Activated CD4-positive, alpha-beta T cell treated with anti-CD3 and anti-CD28 coated beads, Interleukin-10, Interleukin-2, amounts not matched to agents 100 ng/mL and 50 ng/mL, durations not matched to agents 16 hours and 8 hours (primary cell): ENCODE measurements at regions not wholly inside any gene's neighbourhood (a gene's known extent, or its start where the extent isn't known, plus 50 kb on each side); places are given as distances from the start of the nearest gene placed in this dataset.

Source experiments
- DNase-seq: peaks from one replicate; pipeline ENCODE4 v3.0.0-alpha.2; 2020

- no peak for DNase-seq
Measured at GRCh38 chr15:70439304-70439877, 324.0 kb downstream of the UACA start.

- no peak for DNase-seq
Measured at GRCh38 chr15:70438776-70439175, 324.6 kb downstream of the UACA start.

- no peak for DNase-seq
Measured at GRCh38 chr15:70437882-70438451, 325.4 kb downstream of the UACA start.

- DNase-seq, result no peak
Measured at GRCh38 chr15:70437089-70437488, 326.3 kb downstream of the UACA start.

- peak; percentile 54 for DNase-seq
Measured at GRCh38 chr15:70436428-70436827, 326.9 kb downstream of the UACA start.

- DNase-seq, result no peak
Measured at GRCh38 chr15:70435872-70436271, 327.5 kb downstream of the UACA start.

GRCh38 chr15:70435369-70435768, 328.0 kb downstream of the UACA start:
- DNase-seq, result no peak

- no peak for DNase-seq
Measured at GRCh38 chr15:70433586-70434324, 329.6 kb downstream of the UACA start.

GRCh38 chr15:70432924-70433495, 330.3 kb downstream of the UACA start:
- DNase-seq, result no peak

GRCh38 chr15:70431854-70432253, 331.5 kb downstream of the UACA start:
- DNase-seq, result no peak

- no peak for DNase-seq
Measured at GRCh38 chr15:70430069-70430468, 332.4 kb upstream of the TLE3 start.

GRCh38 chr15:70429056-70429722, 331.5 kb upstream of the TLE3 start:
- no peak for DNase-seq

GRCh38 chr15:70428211-70428822, 330.6 kb upstream of the TLE3 start:
- no peak for DNase-seq

GRCh38 chr15:70427167-70428120, 329.7 kb upstream of the TLE3 start:
- DNase-seq, result no peak

- no peak for DNase-seq
Measured at GRCh38 chr15:70426096-70426821, 328.5 kb upstream of the TLE3 start.

GRCh38 chr15:70424937-70425411, 327.3 kb upstream of the TLE3 start:
- DNase-seq, result peak; percentile 10

- DNase-seq, result no peak
Measured at GRCh38 chr15:70423267-70423666, 325.6 kb upstream of the TLE3 start.

- no peak for DNase-seq
Measured at GRCh38 chr15:70422342-70422741, 324.6 kb upstream of the TLE3 start.

- no peak for DNase-seq
Measured at GRCh38 chr15:70420948-70421482, 323.3 kb upstream of the TLE3 start.

GRCh38 chr15:70420086-70420947, 322.6 kb upstream of the TLE3 start:
- DNase-seq, result no peak
